Naive B cell (primary cell): ENCODE measurements at regions not wholly inside any gene's neighbourhood (a gene's known extent, or its start where the extent isn't known, plus 50 kb on each side); places are given as distances from the start of the nearest gene placed in this dataset.
A peak's percentile ranks its signal among the peaks of the same experiment; 100 is the strongest.

Experiments
- ATAC-seq, 2 donors: fragments of 150-1000 bp; cut with Tn5 transposase; 2 replicates each; pipeline ENCODE4 v1.10.0; 2021; ENCODE audit warnings: low read depth in 2 of 2, mild to moderate bottlenecking in 2 of 2, moderate library complexity in 2 of 2
- DNase-seq: peaks from one replicate; pipeline ENCODE4 v3.0.0; 2022
- H3K27ac Mint-ChIP-seq, 6 donors: one replicate each; pipeline ENCODE4 v1.8.0; 2020 to 2022; ENCODE audit warnings: mild to moderate bottlenecking in 6 of 6, mixed read lengths in 6 of 6, moderate library complexity in 5 of 6, inconsistent platforms in 2 of 6
- H3K27me3 Mint-ChIP-seq, 3 donors: one replicate each; pipeline ENCODE4 v1.8.0; 2021 to 2022; ENCODE audit warnings: mixed read lengths in 3 of 3, mild to moderate bottlenecking in 1 of 3
- H3K36me3 Mint-ChIP-seq, 2 donors: one replicate each; pipeline ENCODE4 v1.8.0; 2020 to 2022; ENCODE audit warnings: mixed read lengths in 2 of 2, inconsistent platforms in 1 of 2, mild to moderate bottlenecking in 1 of 2
- H3K4me1 Mint-ChIP-seq, 3 donors: one replicate each; pipeline ENCODE4 v1.8.0; 2020 to 2022; ENCODE audit warnings: mixed read lengths in 3 of 3, inconsistent platforms in 1 of 3, mild to moderate bottlenecking in 1 of 3, moderate library complexity in 1 of 3
- H3K4me3 Mint-ChIP-seq, 8 donors: one replicate each; pipeline ENCODE4 v1.8.0; 2020 to 2022; ENCODE audit warnings: mild to moderate bottlenecking in 8 of 8, mixed read lengths in 8 of 8, moderate library complexity in 8 of 8, inconsistent platforms in 2 of 8
- H3K9me3 Mint-ChIP-seq, 7 donors: one replicate each; pipeline ENCODE4 v1.8.0; 2020 to 2022; ENCODE audit warnings: mixed read lengths in 7 of 7, mild to moderate bottlenecking in 5 of 7, inconsistent platforms in 2 of 7, moderate library complexity in 1 of 7

GRCh38 chr4:166335256-166335938 is 462.4 kb downstream of the TLL1 start:
- Mint-ChIP-seq H3K4me1 (no peaks in the 10 kb centered on the region), H3K4me3 (no peak overlapping the region), H3K27me3 (no peaks in the 10 kb centered on the region), H3K27ac (no peak overlapping the region), H3K9me3 (peaks cover 0 to 12% (median 0%) of the 10 kb centered on the region in 7 donors), H3K36me3 (peaks cover 0 to 4% of the 10 kb centered on the region in 2 donors)
- no peak for ATAC-seq
- no peak for DNase-seq

- Mint-ChIP-seq H3K4me3 (no peak overlapping the region), H3K9me3 (peaks cover 0 to 8% (median 0%) of the 10 kb centered on the region in 7 donors), H3K4me1 (no peaks in the 10 kb centered on the region), H3K27me3 (no peaks in the 10 kb centered on the region), H3K27ac (no peak overlapping the region), H3K36me3 (no peaks in the 10 kb centered on the region)
- no peak for DNase-seq
- ATAC-seq = no peak
Observed at GRCh38 chr4:166341992-166342391, 469.0 kb downstream of the TLL1 start.

GRCh38 chr4:166363198-166363597 is 490.2 kb downstream of the TLL1 start:
- ATAC-seq (no peak), DNase-seq (no peak)
- H3K4me3 Mint-ChIP-seq = no peak overlapping the region
- peaks cover 2 to 20% (median 4%) of the 10 kb centered on the region in 7 donors for H3K9me3 Mint-ChIP-seq
- no peak overlapping the region for H3K27ac Mint-ChIP-seq
- no peaks in the 10 kb centered on the region for H3K27me3 Mint-ChIP-seq
- no peaks in the 10 kb centered on the region for H3K36me3 Mint-ChIP-seq
- no peaks in the 10 kb centered on the region for H3K4me1 Mint-ChIP-seq

GRCh38 chr4:166366012-166366411 is 493.0 kb downstream of the TLL1 start:
- ATAC-seq (no peak), DNase-seq (no peak)
- no peaks in the 10 kb centered on the region for H3K36me3 Mint-ChIP-seq
- no peaks in the 10 kb centered on the region for H3K4me1 Mint-ChIP-seq
- H3K9me3 Mint-ChIP-seq = peaks cover 2 to 25% (median 7%) of the 10 kb centered on the region in 7 donors
- no peaks in the 10 kb centered on the region for H3K27me3 Mint-ChIP-seq
- no peak overlapping the region for H3K4me3 Mint-ChIP-seq
- no peak overlapping the region for H3K27ac Mint-ChIP-seq

GRCh38 chr4:166377578-166377977 is 504.5 kb downstream of the TLL1 start:
- DNase-seq (no peak), ATAC-seq (no peak)
- Mint-ChIP-seq H3K9me3 (peaks cover 23 to 45% (median 27%) of the 10 kb centered on the region in 7 donors), H3K4me3 (no peak overlapping the region), H3K27me3 (no peaks in the 10 kb centered on the region), H3K36me3 (peaks cover 0 to 16% of the 10 kb centered on the region in 2 donors), H3K27ac (no peak overlapping the region), H3K4me1 (no peaks in the 10 kb centered on the region)

GRCh38 chr4:166386491-166387360 is 513.7 kb downstream of the TLL1 start:
- Mint-ChIP-seq H3K4me3 (no peak overlapping the region), H3K4me1 (no peaks in the 10 kb centered on the region), H3K27ac (peak overlapping the region in 1 of 6 donors; percentile 39), H3K36me3 (no peaks in the 10 kb centered on the region), H3K27me3 (no peaks in the 10 kb centered on the region), H3K9me3 (peaks cover 0 to 5% (median 0%) of the 10 kb centered on the region in 7 donors)
- DNase-seq (no peak), ATAC-seq (no peak)

GRCh38 chr4:166391501-166391900 is 518.5 kb downstream of the TLL1 start:
- no peak for DNase-seq
- no peaks in the 10 kb centered on the region for H3K27me3 Mint-ChIP-seq
- H3K4me3 Mint-ChIP-seq = no peak overlapping the region
- ATAC-seq = no peak
- no peak overlapping the region for H3K27ac Mint-ChIP-seq
- H3K4me1 Mint-ChIP-seq = no peaks in the 10 kb centered on the region
- no peaks in the 10 kb centered on the region for H3K36me3 Mint-ChIP-seq
- H3K9me3 Mint-ChIP-seq = peaks cover 0 to 14% (median 1%) of the 10 kb centered on the region in 7 donors

GRCh38 chr4:166399021-166399420 is 526.0 kb downstream of the TLL1 start:
- Mint-ChIP-seq H3K27ac (no peak overlapping the region), H3K36me3 (no peaks in the 10 kb centered on the region), H3K4me3 (no peak overlapping the region), H3K9me3 (peaks cover 0 to 5% (median 0%) of the 10 kb centered on the region in 7 donors), H3K4me1 (no peaks in the 10 kb centered on the region), H3K27me3 (no peaks in the 10 kb centered on the region)
- ATAC-seq (no peak), DNase-seq (no peak)

- DNase-seq (no peak), ATAC-seq (no peak)
- H3K4me3 Mint-ChIP-seq = no peak overlapping the region
- no peaks in the 10 kb centered on the region for H3K4me1 Mint-ChIP-seq
- no peaks in the 10 kb centered on the region for H3K27me3 Mint-ChIP-seq
- peaks cover 0 to 3% (median 0%) of the 10 kb centered on the region in 7 donors for H3K9me3 Mint-ChIP-seq
- no peaks in the 10 kb centered on the region for H3K36me3 Mint-ChIP-seq
- H3K27ac Mint-ChIP-seq = no peak overlapping the region
Observed at GRCh38 chr4:166400270-166400894, 527.3 kb downstream of the TLL1 start.

- H3K27ac Mint-ChIP-seq = no peak overlapping the region
- H3K4me3 Mint-ChIP-seq = no peak overlapping the region
- no peaks in the 10 kb centered on the region for H3K4me1 Mint-ChIP-seq
- H3K9me3 Mint-ChIP-seq = peaks cover 0 to 26% (median 13%) of the 10 kb centered on the region in 7 donors
- DNase-seq = no peak
- no peak for ATAC-seq
- H3K27me3 Mint-ChIP-seq = no peaks in the 10 kb centered on the region
- no peaks in the 10 kb centered on the region for H3K36me3 Mint-ChIP-seq
Observed at GRCh38 chr4:166413356-166413755, 540.3 kb downstream of the TLL1 start.

- Mint-ChIP-seq H3K27ac (no peak overlapping the region), H3K36me3 (no peaks in the 10 kb centered on the region)
Observed at GRCh38 chr4:166414431-166414830, 541.4 kb downstream of the TLL1 start.

GRCh38 chr4:166415749-166416148 is 542.7 kb downstream of the TLL1 start:
- no peaks in the 10 kb centered on the region for H3K4me1 Mint-ChIP-seq
- H3K4me3 Mint-ChIP-seq = no peak overlapping the region
- no peak for ATAC-seq
- no peaks in the 10 kb centered on the region for H3K36me3 Mint-ChIP-seq
- no peak for DNase-seq
- H3K27ac Mint-ChIP-seq = no peak overlapping the region
- peaks cover 0 to 26% (median 14%) of the 10 kb centered on the region in 7 donors for H3K9me3 Mint-ChIP-seq
- no peaks in the 10 kb centered on the region for H3K27me3 Mint-ChIP-seq

More at GRCh38 chr4:166414431-166414830, 541.4 kb downstream of the TLL1 start:
- Mint-ChIP-seq H3K27me3 (no peaks in the 10 kb centered on the region), H3K4me3 (no peak overlapping the region), H3K4me1 (no peaks in the 10 kb centered on the region), H3K9me3 (peaks cover 0 to 26% (median 14%) of the 10 kb centered on the region in 7 donors)
- no peak for ATAC-seq
- DNase-seq = no peak

GRCh38 chr4:166421556-166422156 is 548.6 kb downstream of the TLL1 start:
- Mint-ChIP-seq H3K27me3 (no peaks in the 10 kb centered on the region), H3K4me1 (no peaks in the 10 kb centered on the region)

More at GRCh38 chr4:166421556-166422156, 548.6 kb downstream of the TLL1 start:
- H3K4me3 Mint-ChIP-seq = no peak overlapping the region
- no peak for DNase-seq
- no peak overlapping the region for H3K27ac Mint-ChIP-seq
- peaks cover 0 to 18% (median 9%) of the 10 kb centered on the region in 7 donors for H3K9me3 Mint-ChIP-seq
- no peak for ATAC-seq
- no peaks in the 10 kb centered on the region for H3K36me3 Mint-ChIP-seq
